Activated CD4-positive, alpha-beta memory T cell treated with anti-CD3 and anti-CD28 coated beads, Interleukin-2, amount 10 ng/mL, durations not matched to agents 7 days and 5 days (primary cell): ENCODE measurements at regions not wholly inside any gene's neighbourhood (a gene's known extent, or its start where the extent isn't known, plus 50 kb on each side); places are given as distances from the start of the nearest gene placed in this dataset.

Source experiments
- CTCF ChIA-PET: fragments of 350-600 bp; sonication (Branson Sonifier 250); formaldehyde crosslinking; loops from one replicate; lab custom pipeline; 2021; ENCODE audit warnings: antibody characterized with exemption, inconsistent platforms; lab: Charles Lee
- POLR2A ChIA-PET: fragments of 350-600 bp; sonication (Branson Sonifier 250); formaldehyde crosslinking; loops from one replicate; lab custom pipeline; 2021; ENCODE audit warnings: antibody characterized with exemption; lab: Charles Lee
- DNase-seq: peaks from one replicate; pipeline ENCODE4 v3.0.0-alpha.2; 2020
- H3K27ac Mint-ChIP-seq: one replicate; pipeline ENCODE4 v1.8.0; 2021; ENCODE audit warnings: mild to moderate bottlenecking, mixed read lengths
- H3K27me3 Mint-ChIP-seq: one replicate; pipeline ENCODE4 v1.8.0; 2021; ENCODE audit warnings: mixed read lengths
- H3K36me3 Mint-ChIP-seq: one replicate; pipeline ENCODE4 v1.8.0; 2021; ENCODE audit warnings: low read depth, mixed read lengths
- H3K4me1 Mint-ChIP-seq: one replicate; pipeline ENCODE4 v1.8.0; 2021; ENCODE audit warnings: mixed read lengths
- H3K4me3 Mint-ChIP-seq: one replicate; pipeline ENCODE4 v1.8.0; 2021; ENCODE audit warnings: mild to moderate bottlenecking, mixed read lengths
- H3K9me3 Mint-ChIP-seq: one replicate; pipeline ENCODE4 v1.8.0; 2021; ENCODE audit warnings: mixed read lengths

DNA sequence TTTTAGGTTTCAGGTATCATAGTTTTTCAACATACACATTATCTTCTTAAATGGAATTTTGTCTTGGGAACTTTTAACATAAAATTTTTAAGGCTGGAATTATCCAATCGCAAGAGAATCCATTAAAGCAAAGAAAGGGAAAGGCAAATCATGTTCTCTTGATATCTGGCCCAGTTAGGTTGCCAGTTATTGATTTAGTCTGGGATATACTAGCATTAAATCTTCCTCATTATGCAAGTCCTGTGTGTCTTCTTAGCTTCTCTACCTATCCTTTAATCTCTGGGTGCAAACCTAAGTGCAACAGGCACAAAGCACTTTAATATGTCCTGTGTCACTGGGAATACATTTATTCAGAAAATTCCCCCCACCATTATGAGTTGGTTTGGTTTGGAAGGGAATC lies 75.4 kb upstream of the CNTLN start:
- no peak overlapping the region for H3K27ac Mint-ChIP-seq
- DNase-seq: no peak
- H3K36me3 Mint-ChIP-seq: no peaks in the 10 kb centered on the region
- peaks cover 6% of the 10 kb centered on the region for H3K9me3 Mint-ChIP-seq
- ChIA-PET POLR2A (no interaction called here), CTCF (no interaction called here)
- no peaks in the 10 kb centered on the region for H3K27me3 Mint-ChIP-seq
- no peak overlapping the region for H3K4me3 Mint-ChIP-seq
- H3K4me1 Mint-ChIP-seq: no peaks in the 10 kb centered on the region

GRCh38 chr9:17057729-17058128 lies 77.1 kb upstream of the CNTLN start:
- H3K4me1 Mint-ChIP-seq: no peaks in the 10 kb centered on the region
- no peaks in the 10 kb centered on the region for H3K27me3 Mint-ChIP-seq
- H3K9me3 Mint-ChIP-seq: peaks cover 6% of the 10 kb centered on the region
- POLR2A ChIA-PET: no interaction called here
- no peak overlapping the region for H3K27ac Mint-ChIP-seq
- DNase-seq: no peak
- H3K4me3 Mint-ChIP-seq: no peak overlapping the region
- H3K36me3 Mint-ChIP-seq: no peaks in the 10 kb centered on the region
- CTCF ChIA-PET: no interaction called here

DNA sequence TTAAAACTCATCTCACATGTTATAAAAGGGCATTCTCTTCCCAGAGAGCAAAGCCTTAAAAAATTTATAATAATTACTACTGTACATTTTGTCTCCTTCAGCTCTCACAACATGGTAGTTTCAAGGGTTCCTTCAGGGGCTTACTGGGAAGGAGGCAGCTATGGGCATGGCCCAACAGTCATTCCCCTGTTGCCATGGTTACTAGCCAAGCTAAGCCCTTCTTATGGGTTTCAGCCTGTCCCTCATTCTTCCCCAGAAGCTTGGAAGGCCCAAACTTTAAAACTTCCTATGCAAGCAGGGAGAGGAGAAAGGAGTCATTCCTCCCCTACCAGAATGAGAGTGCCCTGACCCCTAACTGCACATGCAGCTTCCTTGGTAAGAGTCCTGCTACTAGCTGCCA lies 82.2 kb upstream of the CNTLN start:
- Mint-ChIP-seq H3K4me3 (no peak overlapping the region), H3K27ac (no peak overlapping the region), H3K36me3 (no peaks in the 10 kb centered on the region), H3K27me3 (no peaks in the 10 kb centered on the region), H3K4me1 (no peaks in the 10 kb centered on the region), H3K9me3 (peaks cover 6% of the 10 kb centered on the region)
- ChIA-PET CTCF (interaction anchor here (1.1 kb wide), 1 partner anchor 12 kb away, joined by 3 read pairs; no protein-coding TSS in a partner anchor), POLR2A (no interaction called here)
- no peak for DNase-seq

DNA sequence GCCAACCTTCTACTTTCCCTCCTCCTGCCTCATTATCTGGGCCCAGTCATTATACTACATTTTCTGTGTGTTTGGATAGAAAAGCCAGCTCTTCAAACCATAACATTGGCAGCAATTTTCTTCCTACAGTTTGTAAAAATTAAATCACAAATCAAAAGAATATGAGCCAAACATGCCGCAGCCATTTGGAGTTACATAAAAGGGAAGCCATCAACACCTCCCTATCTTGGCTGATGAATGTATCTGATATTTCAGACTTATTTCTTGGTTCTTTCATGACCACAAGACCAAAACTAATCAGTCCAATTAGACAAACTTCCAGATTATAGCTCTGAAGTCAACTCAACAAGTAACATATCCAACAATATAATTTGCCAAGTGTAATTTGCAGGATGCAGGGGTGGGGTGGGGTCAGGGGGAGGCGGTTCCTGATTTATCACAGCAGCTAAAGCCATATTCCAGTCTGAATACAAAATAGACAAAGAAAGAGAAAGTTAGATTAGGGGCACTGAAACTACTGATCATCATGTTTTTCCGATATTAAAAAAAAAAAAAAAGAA lies 89.4 kb upstream of the CNTLN start:
- no peaks in the 10 kb centered on the region for H3K27me3 Mint-ChIP-seq
- CTCF ChIA-PET: no interaction called here
- peaks cover 13% of the 10 kb centered on the region for H3K9me3 Mint-ChIP-seq
- no peak overlapping the region for H3K27ac Mint-ChIP-seq
- no peak overlapping the region for H3K4me3 Mint-ChIP-seq
- DNase-seq: no peak
- no peaks in the 10 kb centered on the region for H3K36me3 Mint-ChIP-seq
- POLR2A ChIA-PET: no interaction called here
- H3K4me1 Mint-ChIP-seq: no peaks in the 10 kb centered on the region

DNA sequence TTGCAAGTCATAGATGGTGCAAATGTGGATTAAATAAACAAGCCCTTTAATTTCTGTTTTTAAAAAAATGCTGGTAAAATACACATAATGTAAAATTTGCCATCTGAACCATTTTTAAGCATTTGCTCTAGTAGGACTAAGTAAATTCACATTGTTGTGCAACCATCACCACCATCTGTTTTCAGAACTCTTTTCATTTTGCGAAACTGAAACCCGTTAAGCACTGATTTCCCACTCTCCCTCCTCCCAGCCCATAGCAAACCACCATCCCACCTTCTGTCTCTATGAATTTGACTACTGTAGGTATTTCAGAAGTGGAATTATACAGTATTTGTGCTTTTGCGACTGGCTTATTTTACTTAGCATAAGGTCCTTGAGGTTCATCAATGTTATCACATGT lies 103.3 kb upstream of the CNTLN start:
- H3K4me1 Mint-ChIP-seq: no peaks in the 10 kb centered on the region
- POLR2A ChIA-PET: no interaction called here
- no peak overlapping the region for H3K4me3 Mint-ChIP-seq
- H3K27ac Mint-ChIP-seq: no peak overlapping the region
- peaks cover 8% of the 10 kb centered on the region for H3K9me3 Mint-ChIP-seq
- DNase-seq: no peak
- CTCF ChIA-PET: no interaction called here
- H3K36me3 Mint-ChIP-seq: no peaks in the 10 kb centered on the region
- H3K27me3 Mint-ChIP-seq: no peaks in the 10 kb centered on the region

DNA sequence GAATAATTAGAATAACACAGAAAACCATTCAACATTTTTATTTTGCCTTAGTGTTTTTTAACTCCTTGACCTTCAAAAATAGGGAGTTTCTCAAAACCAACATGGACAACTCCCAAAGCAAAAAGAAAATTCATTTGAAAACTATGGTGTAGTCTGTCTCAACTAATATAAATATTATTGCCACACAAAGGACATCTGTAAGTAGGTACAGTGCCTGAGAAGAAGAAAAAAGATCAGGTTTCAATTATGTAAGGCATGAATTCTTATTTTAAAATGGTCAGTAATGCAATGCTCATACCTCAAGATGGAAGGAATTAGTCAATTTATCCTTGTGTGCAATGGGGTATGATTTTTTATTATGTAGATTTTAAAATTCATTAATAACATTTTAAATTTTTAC lies 109.6 kb upstream of the CNTLN start:
- ChIA-PET POLR2A (no interaction called here), CTCF (no interaction called here)
- H3K36me3 Mint-ChIP-seq: no peaks in the 10 kb centered on the region

GRCh38 chr9:17024129-17024528 lies 110.7 kb upstream of the CNTLN start:
- POLR2A ChIA-PET: no interaction called here

More for the DNA sequence above, 109.6 kb upstream of the CNTLN start:
- H3K4me1 Mint-ChIP-seq: no peaks in the 10 kb centered on the region
- H3K4me3 Mint-ChIP-seq: no peak overlapping the region
- peaks cover 13% of the 10 kb centered on the region for H3K9me3 Mint-ChIP-seq
- DNase-seq: no peak
- H3K27ac Mint-ChIP-seq: no peak overlapping the region
- H3K27me3 Mint-ChIP-seq: no peaks in the 10 kb centered on the region

DNA sequence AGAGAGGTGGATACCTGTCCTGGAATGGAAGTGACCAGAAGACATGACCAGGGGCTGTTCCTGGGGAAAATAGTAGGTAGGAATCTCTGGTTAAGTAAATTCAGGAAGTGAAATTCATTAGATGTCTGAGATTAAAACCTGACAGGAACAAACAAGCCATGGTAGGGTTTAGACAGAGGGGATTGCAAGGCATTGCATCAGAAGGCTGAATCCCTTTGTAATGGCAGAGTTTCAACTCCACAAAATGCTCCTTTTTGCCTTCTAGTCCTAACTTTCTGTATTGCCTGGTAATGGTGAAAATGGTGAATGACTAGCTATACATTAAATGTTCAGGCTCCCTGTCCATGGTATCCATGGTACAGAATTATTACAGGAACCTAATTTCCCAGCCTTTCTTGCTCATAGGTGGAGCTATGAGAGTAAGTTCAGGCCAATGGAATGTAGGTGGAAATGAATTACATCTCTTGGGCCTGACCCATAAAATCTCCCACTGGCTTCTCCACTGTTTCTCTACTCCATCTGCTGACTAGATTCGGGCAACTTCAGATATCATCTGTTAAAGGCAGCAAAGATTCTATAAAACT lies 113.4 kb upstream of the CNTLN start:
- H3K27me3 Mint-ChIP-seq: no peaks in the 10 kb centered on the region
- H3K27ac Mint-ChIP-seq: no peak overlapping the region
- H3K36me3 Mint-ChIP-seq: no peaks in the 10 kb centered on the region

More at GRCh38 chr9:17024129-17024528, 110.7 kb upstream of the CNTLN start:
- H3K36me3 Mint-ChIP-seq: no peaks in the 10 kb centered on the region
- CTCF ChIA-PET: no interaction called here
- peaks cover 15% of the 10 kb centered on the region for H3K9me3 Mint-ChIP-seq
- no peak for DNase-seq
- no peak overlapping the region for H3K27ac Mint-ChIP-seq
- H3K4me1 Mint-ChIP-seq: no peaks in the 10 kb centered on the region
- H3K27me3 Mint-ChIP-seq: no peaks in the 10 kb centered on the region
- H3K4me3 Mint-ChIP-seq: no peak overlapping the region

GRCh38 chr9:17019398-17019797 lies 115.4 kb upstream of the CNTLN start:
- CTCF ChIA-PET: no interaction called here
- Mint-ChIP-seq H3K4me1 (no peaks in the 10 kb centered on the region), H3K36me3 (no peaks in the 10 kb centered on the region), H3K9me3 (peaks cover 11% of the 10 kb centered on the region), H3K27ac (no peak overlapping the region), H3K27me3 (no peaks in the 10 kb centered on the region), H3K4me3 (no peak overlapping the region)
- POLR2A ChIA-PET: no interaction called here
- DNase-seq: no peak

More for the DNA sequence above, 113.4 kb upstream of the CNTLN start:
- Mint-ChIP-seq H3K4me3 (no peak overlapping the region), H3K4me1 (no peaks in the 10 kb centered on the region), H3K9me3 (peaks cover 12% of the 10 kb centered on the region)
- POLR2A ChIA-PET: no interaction called here
- no peak for DNase-seq
- CTCF ChIA-PET: no interaction called here

DNA sequence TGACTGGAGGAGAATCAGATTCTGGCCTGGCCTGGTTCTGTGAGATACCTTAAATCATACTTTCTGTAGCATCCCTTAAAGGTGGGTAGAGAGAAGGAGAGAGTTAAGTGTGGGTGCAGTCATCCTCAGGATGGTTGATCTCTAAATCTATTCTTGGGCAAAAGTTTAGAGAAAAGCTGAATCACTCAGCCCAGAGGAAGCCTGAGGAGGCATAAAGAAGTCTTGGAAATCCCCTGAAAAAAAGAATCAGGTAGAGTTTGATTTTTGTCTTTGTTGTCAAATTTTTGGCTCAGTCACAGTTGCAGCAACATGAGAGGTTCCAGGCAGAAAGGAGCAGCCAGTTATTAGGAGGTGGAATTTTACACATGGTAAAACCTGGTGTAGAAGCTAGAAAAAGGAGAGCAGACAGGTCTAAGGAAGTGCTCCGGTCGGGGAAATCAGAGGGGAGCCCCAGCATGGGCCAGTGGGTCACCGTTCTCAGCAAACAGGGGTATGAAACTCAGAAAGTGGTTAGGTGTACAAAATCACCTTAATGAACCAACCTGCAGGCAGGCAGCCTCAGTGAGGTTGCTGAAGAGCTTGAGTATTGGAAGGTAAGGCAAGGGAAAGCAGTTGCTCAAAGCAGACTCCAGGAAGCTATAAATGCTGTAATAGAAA lies 116.2 kb upstream of the CNTLN start:
- Mint-ChIP-seq H3K4me3 (no peak overlapping the region), H3K27me3 (no peaks in the 10 kb centered on the region), H3K9me3 (peaks cover 11% of the 10 kb centered on the region), H3K27ac (no peak overlapping the region), H3K36me3 (no peaks in the 10 kb centered on the region), H3K4me1 (no peaks in the 10 kb centered on the region)
- CTCF ChIA-PET: no interaction called here
- POLR2A ChIA-PET: no interaction called here
- DNase-seq: no peak

- H3K4me3 Mint-ChIP-seq: no peak overlapping the region
- no peak overlapping the region for H3K27ac Mint-ChIP-seq
- POLR2A ChIA-PET: no interaction called here
- DNase-seq: no peak
- H3K27me3 Mint-ChIP-seq: no peaks in the 10 kb centered on the region
- CTCF ChIA-PET: no interaction called here
- no peaks in the 10 kb centered on the region for H3K36me3 Mint-ChIP-seq
- peaks cover 11% of the 10 kb centered on the region for H3K9me3 Mint-ChIP-seq
- H3K4me1 Mint-ChIP-seq: no peaks in the 10 kb centered on the region
These were observed 116.8 kb upstream of the CNTLN start for GRCh38 chr9:17017931-17018491.

- ChIA-PET POLR2A (no interaction called here), CTCF (no interaction called here)
- H3K36me3 Mint-ChIP-seq: no peaks in the 10 kb centered on the region
- no peaks in the 10 kb centered on the region for H3K4me1 Mint-ChIP-seq
- no peak overlapping the region for H3K4me3 Mint-ChIP-seq
- no peaks in the 10 kb centered on the region for H3K27me3 Mint-ChIP-seq
- peaks cover 6% of the 10 kb centered on the region for H3K9me3 Mint-ChIP-seq
- H3K27ac Mint-ChIP-seq: no peak overlapping the region
- no peak for DNase-seq
These were observed 120.9 kb upstream of the CNTLN start for GRCh38 chr9:17013891-17014290.

DNA sequence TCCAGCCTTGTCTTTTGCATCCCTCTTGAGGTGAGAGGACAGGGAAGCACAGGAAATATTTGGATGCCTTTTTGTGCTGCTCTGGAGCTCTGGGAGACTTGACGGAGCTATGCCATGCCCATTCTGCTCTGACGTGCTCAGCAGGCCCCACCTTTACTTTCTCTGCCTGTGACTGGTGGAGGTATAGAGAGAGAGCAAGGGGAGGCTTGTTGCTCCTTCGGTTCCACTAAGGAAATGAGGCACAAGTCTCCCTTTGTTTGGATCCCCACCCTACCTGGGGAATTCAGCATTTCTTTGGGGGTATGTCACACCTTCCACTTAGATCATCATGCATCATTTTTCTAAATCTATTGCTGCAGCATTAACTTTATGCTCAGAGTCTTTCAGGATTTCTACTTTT lies 121.8 kb upstream of the CNTLN start:
- Mint-ChIP-seq H3K27ac (no peak overlapping the region), H3K9me3 (peaks cover 6% of the 10 kb centered on the region), H3K36me3 (no peaks in the 10 kb centered on the region), H3K4me1 (no peaks in the 10 kb centered on the region), H3K27me3 (no peaks in the 10 kb centered on the region), H3K4me3 (no peak overlapping the region)
- CTCF ChIA-PET: no interaction called here
- no peak for DNase-seq
- POLR2A ChIA-PET: no interaction called here

- ChIA-PET CTCF (no interaction called here), POLR2A (no interaction called here)
- H3K9me3 Mint-ChIP-seq: peaks cover 6% of the 10 kb centered on the region
- no peak for DNase-seq
- no peaks in the 10 kb centered on the region for H3K27me3 Mint-ChIP-seq
- H3K4me1 Mint-ChIP-seq: no peaks in the 10 kb centered on the region
- no peak overlapping the region for H3K27ac Mint-ChIP-seq
- no peak overlapping the region for H3K4me3 Mint-ChIP-seq
- H3K36me3 Mint-ChIP-seq: no peaks in the 10 kb centered on the region
These were observed 123.0 kb upstream of the CNTLN start for GRCh38 chr9:17011880-17012279.
